ENCODE measurements at regions not wholly inside any gene's neighbourhood (a gene's known extent, or its start where the extent isn't known, plus 50 kb on each side); places are given as distances from the start of the nearest gene placed in this dataset.
A peak's percentile ranks its signal among the peaks of the same experiment; 100 is the strongest.
"Not testable (repeated sequence)": the region's sequence is repeated elsewhere in the genome, so short reads cannot be mapped to it uniquely, and the experiment has no call there.

GRCh38 chr2:123816928-123817327, 208.2 kb upstream of the CNTNAP5 start:
- DNase-seq (ENCODE audit: low read depth), result no peak

- DNase-seq (ENCODE audit: low read depth), result no peak
These were observed 198.3 kb upstream of the CNTNAP5 start for GRCh38 chr2:123826729-123827271.

GRCh38 chr2:123839326-123839725, 185.8 kb upstream of the CNTNAP5 start:
- no peak for DNase-seq (ENCODE audit: low read depth)

GRCh38 chr2:123840016-123840415, 185.1 kb upstream of the CNTNAP5 start:
- no peak for DNase-seq (ENCODE audit: low read depth)

GRCh38 chr2:123840574-123840973, 184.5 kb upstream of the CNTNAP5 start:
- no peak for DNase-seq (ENCODE audit: low read depth)

- no peak for DNase-seq (ENCODE audit: low read depth)
These were observed 173.8 kb upstream of the CNTNAP5 start for GRCh38 chr2:123851281-123851680.

GRCh38 chr2:123853161-123853560, 171.9 kb upstream of the CNTNAP5 start:
- no peak for DNase-seq (ENCODE audit: low read depth)

GRCh38 chr2:123859031-123859430, 166.1 kb upstream of the CNTNAP5 start:
- DNase-seq (ENCODE audit: low read depth), result not testable (repeated sequence)

GRCh38 chr2:123864416-123864815, 160.7 kb upstream of the CNTNAP5 start:
- DNase-seq (ENCODE audit: low read depth), result no peak

- DNase-seq (ENCODE audit: low read depth), result no peak
These were observed 154.7 kb upstream of the CNTNAP5 start for GRCh38 chr2:123870206-123870880.

GRCh38 chr2:123870881-123871276, 154.2 kb upstream of the CNTNAP5 start:
- DNase-seq (ENCODE audit: low read depth), result no peak

- DNase-seq (ENCODE audit: low read depth), result no peak
These were observed 134.9 kb upstream of the CNTNAP5 start for GRCh38 chr2:123890148-123890547.

GRCh38 chr2:123894167-123894566, 130.9 kb upstream of the CNTNAP5 start:
- DNase-seq (ENCODE audit: low read depth), result no peak

GRCh38 chr2:123895651-123896050, 129.4 kb upstream of the CNTNAP5 start:
- DNase-seq (ENCODE audit: low read depth), result no peak

GRCh38 chr2:123901256-123901655, 123.8 kb upstream of the CNTNAP5 start:
- DNase-seq (ENCODE audit: low read depth), result no peak

GRCh38 chr2:123906361-123906760, 118.7 kb upstream of the CNTNAP5 start:
- no peak for DNase-seq (ENCODE audit: low read depth)

GRCh38 chr2:123908522-123908921, 116.6 kb upstream of the CNTNAP5 start:
- no peak for DNase-seq (ENCODE audit: low read depth)

- DNase-seq (ENCODE audit: low read depth), result no peak
These were observed 112.9 kb upstream of the CNTNAP5 start for GRCh38 chr2:123912171-123912570.

- DNase-seq (ENCODE audit: low read depth), result no peak
These were observed 111.8 kb upstream of the CNTNAP5 start for GRCh38 chr2:123913143-123913735.

- peak; percentile 43 for DNase-seq (ENCODE audit: low read depth)
These were observed 109.7 kb upstream of the CNTNAP5 start for GRCh38 chr2:123915380-123915779.

- DNase-seq (ENCODE audit: low read depth), result no peak
These were observed 109.0 kb upstream of the CNTNAP5 start for GRCh38 chr2:123916051-123916450.

- no peak for DNase-seq (ENCODE audit: low read depth)
These were observed 108.6 kb upstream of the CNTNAP5 start for GRCh38 chr2:123916531-123916930.

GRCh38 chr2:123917241-123917640, 107.8 kb upstream of the CNTNAP5 start:
- no peak for DNase-seq (ENCODE audit: low read depth)

GRCh38 chr2:123928358-123928757, 96.7 kb upstream of the CNTNAP5 start:
- DNase-seq (ENCODE audit: low read depth), result no peak
